ENCODE measurements at regions not wholly inside any gene's neighbourhood (a gene's known extent, or its start where the extent isn't known, plus 50 kb on each side); places are given as distances from the start of the nearest gene placed in this dataset.

GRCh38 chr7:101744588-101744987 is 72.8 kb upstream of the CUX1 start:
- DNase-seq = no peak
- Histone ChIP-seq H2AFZ (ENCODE audit: low read depth, low read length) (no peak overlapping the region), H3K36me3 (ENCODE audit: insufficient read depth, low read length) (no peaks in the 10 kb centered on the region), H3K9ac (ENCODE audit: low read depth, low read length) (no peak overlapping the region), H3K79me2 (ENCODE audit: insufficient read depth, low read length) (peaks cover 13% of the 10 kb centered on the region), H3K4me3 (ENCODE audit: low read depth in 1 of 2, low read length in 2 of 2) (no peak overlapping the region), H3K9me3 (ENCODE audit: insufficient read depth, low read length, severe bottlenecking) (no peaks in the 10 kb centered on the region), H3K27me3 (ENCODE audit: insufficient read depth, low read length, poor library complexity) (no peaks in the 10 kb centered on the region), H4K20me1 (ENCODE audit: insufficient read depth, low read length) (no peaks in the 10 kb centered on the region), H3K27ac (ENCODE audit: low read length) (peak overlapping the region; percentile 94), H3K4me1 (ENCODE audit: insufficient read depth, low read length) (peaks cover 53% of the 10 kb centered on the region), H3K4me2 (ENCODE audit: insufficient read depth, low read length) (no peak overlapping the region)
- ATAC-seq (ENCODE audit: insufficient read depth, low read depth) = no peak
- TF ChIP-seq EZH2 (IDR thresholded peaks at IDR 0.05; ENCODE audit: borderline replicate concordance, low read depth, low read length, severe bottlenecking) (no peak), CTCF (IDR thresholded peaks at IDR 0.05; ENCODE audit: borderline replicate concordance, extremely low read depth, low read length, poor library complexity, severe bottlenecking) (no peak)

- Histone ChIP-seq H3K9me3 (ENCODE audit: insufficient read depth, low read length, severe bottlenecking) (no peaks in the 10 kb centered on the region), H3K9ac (ENCODE audit: low read depth, low read length) (no peak overlapping the region), H3K4me1 (ENCODE audit: insufficient read depth, low read length) (peaks cover 35% of the 10 kb centered on the region), H4K20me1 (ENCODE audit: insufficient read depth, low read length) (no peaks in the 10 kb centered on the region), H3K4me2 (ENCODE audit: insufficient read depth, low read length) (no peak overlapping the region), H3K4me3 (ENCODE audit: low read depth in 1 of 2, low read length in 2 of 2) (no peak overlapping the region), H3K27ac (ENCODE audit: low read length) (no peak overlapping the region), H3K36me3 (ENCODE audit: insufficient read depth, low read length) (no peaks in the 10 kb centered on the region), H2AFZ (ENCODE audit: low read depth, low read length) (no peak overlapping the region), H3K79me2 (ENCODE audit: insufficient read depth, low read length) (peaks cover 13% of the 10 kb centered on the region), H3K27me3 (ENCODE audit: insufficient read depth, low read length, poor library complexity) (no peaks in the 10 kb centered on the region)
- no peak for TF ChIP-seq CTCF (IDR thresholded peaks at IDR 0.05; ENCODE audit: borderline replicate concordance, extremely low read depth, low read length, poor library complexity, severe bottlenecking)
- TF ChIP-seq EZH2 (IDR thresholded peaks at IDR 0.05; ENCODE audit: borderline replicate concordance, low read depth, low read length, severe bottlenecking) = no peak
- ATAC-seq (ENCODE audit: insufficient read depth, low read depth) = no peak
- DNase-seq = no peak
These were observed 71.1 kb upstream of the CUX1 start for GRCh38 chr7:101746314-101746713.

GRCh38 chr7:101747053-101747878 is 70.2 kb upstream of the CUX1 start:
- ATAC-seq (ENCODE audit: insufficient read depth, low read depth) (no peak), DNase-seq (no peak)
- no peaks in the 10 kb centered on the region for H3K9me3 ChIP-seq (ENCODE audit: insufficient read depth, low read length, severe bottlenecking)
- no peaks in the 10 kb centered on the region for H3K27me3 ChIP-seq (ENCODE audit: insufficient read depth, low read length, poor library complexity)
- no peak overlapping the region for H3K4me3 ChIP-seq (ENCODE audit: low read depth in 1 of 2, low read length in 2 of 2)
- no peak overlapping the region for H3K27ac ChIP-seq (ENCODE audit: low read length)
- peaks cover 9% of the 10 kb centered on the region for H3K79me2 ChIP-seq (ENCODE audit: insufficient read depth, low read length)
- no peak for TF ChIP-seq EZH2 (IDR thresholded peaks at IDR 0.05; ENCODE audit: borderline replicate concordance, low read depth, low read length, severe bottlenecking)
- TF ChIP-seq CTCF (IDR thresholded peaks at IDR 0.05; ENCODE audit: borderline replicate concordance, extremely low read depth, low read length, poor library complexity, severe bottlenecking) = no peak
- no peaks in the 10 kb centered on the region for H4K20me1 ChIP-seq (ENCODE audit: insufficient read depth, low read length)
- no peak overlapping the region for H2AFZ ChIP-seq (ENCODE audit: low read depth, low read length)
- no peak overlapping the region for H3K9ac ChIP-seq (ENCODE audit: low read depth, low read length)
- no peaks in the 10 kb centered on the region for H3K36me3 ChIP-seq (ENCODE audit: insufficient read depth, low read length)
- peaks cover 26% of the 10 kb centered on the region for H3K4me1 ChIP-seq (ENCODE audit: insufficient read depth, low read length)
- no peak overlapping the region for H3K4me2 ChIP-seq (ENCODE audit: insufficient read depth, low read length)

Measured in DND-41 (cell line).